HCT116 (cell line): ENCODE measurements at regions not wholly inside any gene's neighbourhood (a gene's known extent, or its start where the extent isn't known, plus 50 kb on each side); places are given as distances from the start of the nearest gene placed in this dataset.

Experiments used
- ATAC-seq: fragments of 200-7000 bp; cut with Tn5 transposase; 2 replicates; pipeline ENCODE4 v1.9.1; 2020; ENCODE audit warnings: mild to moderate bottlenecking, moderate library complexity
- BruUV-seq: library from RNA; stranded (reverse); fragments of 400-500 nt; replicated peaks from 2 replicates; lab custom pipeline; 2021; lab: Mats Ljungman, UMichigan
- CTCF ChIA-PET: fragments of 300-600 bp; sonication (Branson Sonifier 250); formaldehyde crosslinking; loops from one replicate; lab custom pipeline; 2021; ENCODE audit warnings: antibody characterized with exemption; lab: Charles Lee
- POLR2A ChIA-PET: fragments of 300-600, 350-600 bp; sonication (Branson Sonifier 250); formaldehyde crosslinking; loops from one replicate; lab custom pipeline; 2021; ENCODE audit warnings: antibody characterized with exemption; lab: Charles Lee
- RAD21 ChIA-PET, 2 experiments: fragments of 300-600 bp; sonication (Branson Sonifier 250); formaldehyde crosslinking; loops; one replicate each; lab custom pipeline; 2023; ENCODE audit warnings: low total read pairs in 2 of 2; ENCODE audit not compliant: uncharacterized antibody in 2 of 2, unreplicated experiment in 2 of 2, low non-redundant PET in 1 of 2; lab: Charles Lee
- DNase-seq: peaks from one replicate; pipeline ENCODE4 v3.0.0-alpha.2; 2010; ENCODE audit warnings: low read depth, low spot score
- H2AFZ ChIP-seq: fragments of 200-600 bp; shearing (Covaris generic), sonication (generic); 2 replicates; pipeline ENCODE4 v1.6.1; 2017; ENCODE audit warnings: low read depth, mixed run types, mixed read lengths, antibody characterized with exemption, low read length; ENCODE audit not compliant: poor library complexity, severe bottlenecking
- H3K27ac ChIP-seq: 2 replicates; pipeline ENCODE4 v1.5.1; 2012; ENCODE audit warnings: low read depth, low read length
- H3K27me3 ChIP-seq: fragments of 200-600 bp; sonication (generic); 2 replicates; pipeline ENCODE4 v1.6.1; 2016; ENCODE audit warnings: mixed run types, low read length, mixed read lengths; ENCODE audit not compliant: insufficient read depth
- H3K36me3 ChIP-seq, 2 experiments: fragments of 200-500 bp in 1 of 2; fragments of 200-600 bp in 1 of 2; sonication (Bioruptor generic) in 1 of 2; sonication (generic) in 1 of 2; 2 replicates each; pipeline versions ENCODE4 v1.5.1 to v1.6.1; 2014 to 2016; ENCODE audit warnings: low read length in 2 of 2, inconsistent platforms in 1 of 2, mixed read lengths in 1 of 2, mixed run types in 1 of 2; ENCODE audit not compliant: insufficient read depth in 2 of 2, control insufficient read depth in 1 of 2
- H3K4me1 ChIP-seq, 2 experiments: fragments of 200-600 bp in 1 of 2; sonication (generic) in 1 of 2; 2 replicates each; pipeline versions ENCODE4 v1.5.1 to v1.6.1; 2012 to 2017; ENCODE audit warnings: low read length in 2 of 2, inconsistent platforms in 1 of 2, mild to moderate bottlenecking in 1 of 2, mixed read lengths in 1 of 2, mixed run types in 1 of 2, moderate library complexity in 1 of 2; ENCODE audit not compliant: insufficient read depth in 2 of 2, control insufficient read depth in 1 of 2
- H3K4me2 ChIP-seq: fragments of 200-600 bp; sonication (generic); 2 replicates; pipeline ENCODE4 v1.6.1; 2017; ENCODE audit warnings: mixed run types, low read length, mixed read lengths
- H3K4me3 ChIP-seq, 2 experiments: fragments of 200-600 bp in 1 of 2; sonication (generic) in 1 of 2; replicated peaks in 1 of 2; 2 replicates each; pipeline ENCODE4 v1.5.1; 2011 to 2016; ENCODE audit warnings: low read length in 2 of 2, control low read depth in 1 of 2, low read depth in 1 of 2, mild to moderate bottlenecking in 1 of 2, mixed read lengths in 1 of 2, mixed run types in 1 of 2
- H3K79me2 ChIP-seq: fragments of 200-600 bp; sonication (generic); 2 replicates; pipeline ENCODE4 v1.6.1; 2017; ENCODE audit warnings: mild to moderate bottlenecking, mixed run types, low read length, moderate library complexity, mixed read lengths; ENCODE audit not compliant: insufficient read depth
- H3K9ac ChIP-seq: fragments of 200-600 bp; sonication (generic); 2 replicates; pipeline ENCODE4 v1.6.1; 2016; ENCODE audit warnings: low read length, mixed read lengths
- H3K9me2 ChIP-seq: fragments of 200-600 bp; sonication (generic), shearing (Covaris generic); 2 replicates; pipeline ENCODE4 v1.6.1; 2017; ENCODE audit warnings: mixed run types, mild to moderate bottlenecking, moderate library complexity; ENCODE audit not compliant: insufficient read depth
- H3K9me3 ChIP-seq, 2 experiments: fragments of 200-500 bp in 1 of 2; fragments of 200-600 bp in 1 of 2; sonication (Bioruptor generic) in 1 of 2; sonication (generic) in 1 of 2; 2 replicates each; pipeline ENCODE4 v1.6.1; 2014 to 2017; ENCODE audit warnings: low read length in 2 of 2, mixed read lengths in 2 of 2, inconsistent platforms in 1 of 2, low read depth in 1 of 2, mild to moderate bottlenecking in 1 of 2, mixed run types in 1 of 2, moderate library complexity in 1 of 2; ENCODE audit not compliant: control insufficient read depth in 1 of 2, insufficient read depth in 1 of 2
- H4K20me1 ChIP-seq: fragments of 200-600 bp; sonication (generic), shearing (Covaris generic); 2 replicates; pipeline ENCODE4 v1.6.1; 2017; ENCODE audit warnings: mixed run types, mild to moderate bottlenecking, moderate library complexity; ENCODE audit not compliant: insufficient read depth
- ATF3 ChIP-seq: IDR thresholded peaks from 2 replicates; pipeline ENCODE4 v1.6.1; 2012
- CTCF ChIP-seq, 3 experiments: fragments of 200-600 bp in 1 of 3; sonication (generic) in 1 of 3; IDR thresholded peaks in 2 of 3; conservative IDR thresholded peaks in 1 of 3; 2 replicates each; pipeline ENCODE4 v1.5.1; 2012 to 2017; ENCODE audit warnings: low read depth in 2 of 3, low read length in 2 of 3, antibody characterized with exemption in 1 of 3, borderline replicate concordance in 1 of 3, control low read depth in 1 of 3, mild to moderate bottlenecking in 1 of 3, mixed read lengths in 1 of 3, mixed run types in 1 of 3, moderate library complexity in 1 of 3; ENCODE audit not compliant: insufficient read depth in 1 of 3
- EZH2phosphoT487 ChIP-seq: fragments of 200-600 bp; IDR thresholded peaks from 2 replicates; pipeline ENCODE4 v1.6.1; 2018; ENCODE audit warnings: antibody characterized with exemption, borderline replicate concordance
- FOSL1 ChIP-seq: IDR thresholded peaks from 2 replicates; pipeline ENCODE4 v1.6.1; 2012; ENCODE audit warnings: low read depth
- JUND ChIP-seq: IDR thresholded peaks from 2 replicates; pipeline ENCODE4 v1.6.1; 2012
- POLR2AphosphoS5 ChIP-seq: IDR thresholded peaks from 2 replicates; pipeline ENCODE4 v1.6.1; 2011; ENCODE audit warnings: mild to moderate bottlenecking, low read depth, low read length, moderate library complexity
- RAD21 ChIP-seq: IDR thresholded peaks from 2 replicates; pipeline ENCODE4 v1.6.1; 2012; ENCODE audit warnings: low read depth, mild to moderate bottlenecking
- REST ChIP-seq: IDR thresholded peaks from 2 replicates; pipeline ENCODE4 v1.6.1; 2012; ENCODE audit warnings: low read depth
- SRF ChIP-seq: IDR thresholded peaks from 2 replicates; pipeline ENCODE4 v1.6.1; 2012; ENCODE audit warnings: low read depth
- YY1 ChIP-seq: IDR thresholded peaks from 2 replicates; pipeline ENCODE4 v1.6.1; 2011; ENCODE audit warnings: low read length, low read depth, moderate library complexity, mild to moderate bottlenecking; ENCODE audit not compliant: insufficient replicate concordance; ENCODE audit errors: extremely low read depth
- ZBTB33 ChIP-seq: IDR thresholded peaks from 2 replicates; pipeline ENCODE4 v1.6.1; 2011; ENCODE audit warnings: mild to moderate bottlenecking, low read length, moderate library complexity; ENCODE audit not compliant: insufficient replicate concordance; ENCODE audit errors: extremely low read depth
- ZNF274 ChIP-seq: fragments of 200-500 bp; sonication (Bioruptor generic); IDR thresholded peaks from 2 replicates; pipeline ENCODE4 v1.6.1; 2014; ENCODE audit warnings: mild to moderate bottlenecking, low read depth, low read length, inconsistent platforms
- intact Hi-C: fragments of 100-400 bp; cut with micrococcal nuclease; formaldehyde crosslinking; loops from 2 replicates; pipeline ENCODE4 v1.10.0; 2022

GRCh38 chr12:28604240-28604639 is 414.0 kb downstream of the CCDC91 start (continued):
- TF ChIP-seq REST (no peak), FOSL1 (no peak), ATF3 (no peak), RAD21 (no peak)

- no peak overlapping the region for H2AFZ ChIP-seq
- ATAC-seq (no peak), DNase-seq (no peak)
- H4K20me1 ChIP-seq: no peaks in the 10 kb centered on the region
- H3K4me2 ChIP-seq: no peak overlapping the region
- peaks cover 0 to 12% of the 10 kb centered on the region in 2 experiments; a peak in 1 of 4 replicates for H3K4me1 ChIP-seq
- RAD21 ChIA-PET: no interaction called here
- no peak overlapping the region for H3K9ac ChIP-seq
- H3K27ac ChIP-seq: no peak overlapping the region
- BruUV-seq: no TSS peak
- no peak overlapping the region for H3K4me3 ChIP-seq
- no peaks in the 10 kb centered on the region for H3K36me3 ChIP-seq
- H3K9me2 ChIP-seq: no peaks in the 10 kb centered on the region
- H3K79me2 ChIP-seq: no peaks in the 10 kb centered on the region
- CTCF ChIA-PET: no interaction called here
- no peaks in the 10 kb centered on the region for H3K27me3 ChIP-seq
- no peaks in the 10 kb centered on the region; a peak in 1 of 4 replicates for H3K9me3 ChIP-seq
- intact Hi-C loops: no loop called here
- POLR2A ChIA-PET: no interaction called here
- TF ChIP-seq ZBTB33 (no peak), CTCF (IDR thresholded peaks at IDR 0.05 in 2 of 3, conservative IDR thresholded peaks at IDR 0.05 in 1 of 3; ENCODE audit: borderline replicate concordance in 1 of 3, insufficient read depth in 1 of 3, low read depth in 2 of 3, low read length in 2 of 3) (no peak), JUND (no peak), POLR2AphosphoS5 (no peak), REST (no peak), SRF (no peak), EZH2phosphoT487 (no peak), YY1 (no peak), ZNF274 (no peak)
These were observed 416.8 kb downstream of the CCDC91 start for GRCh38 chr12:28606967-28607557.
